Hematopoietic multipotent progenitor cell treated with erythropoietin and hydrocortisone succinate and interleukin-3 and kit ligand, for 8 days (in vitro differentiated cells): ENCODE measurements at regions not wholly inside any gene's neighbourhood (a gene's known extent, or its start where the extent isn't known, plus 50 kb on each side); places are given as distances from the start of the nearest gene placed in this dataset.
"Not testable (repeated sequence)": the region's sequence is repeated elsewhere in the genome, so short reads cannot be mapped to it uniquely, and the experiment has no call there.

Experiments
- DNase-seq: peaks from one replicate; pipeline ENCODE4 v3.0.0-alpha.2; 2015

- DNase-seq, result no peak
Observed at GRCh38 chr18:75884728-75885127, 457.2 kb upstream of the SMIM21 start.

GRCh38 chr18:75880925-75881504, 453.5 kb upstream of the SMIM21 start:
- no peak for DNase-seq

GRCh38 chr18:75880266-75880665, 452.8 kb upstream of the SMIM21 start:
- DNase-seq, result no peak

GRCh38 chr18:75879196-75879595, 451.7 kb upstream of the SMIM21 start:
- no peak for DNase-seq

- DNase-seq, result no peak
Observed at GRCh38 chr18:75875559-75875958, 448.1 kb upstream of the SMIM21 start.

GRCh38 chr18:75874401-75875089, 447.0 kb upstream of the SMIM21 start:
- no peak for DNase-seq

- DNase-seq, result no peak
Observed at GRCh38 chr18:75871596-75871995, 444.1 kb upstream of the SMIM21 start.

- no peak for DNase-seq
Observed at GRCh38 chr18:75869162-75869561, 441.7 kb upstream of the SMIM21 start.

GRCh38 chr18:75868031-75868430, 440.5 kb upstream of the SMIM21 start:
- no peak for DNase-seq

- DNase-seq, result no peak
Observed at GRCh38 chr18:75865639-75866038, 438.1 kb upstream of the SMIM21 start.

GRCh38 chr18:75864816-75865215, 437.3 kb upstream of the SMIM21 start:
- DNase-seq, result no peak

- no peak for DNase-seq
Observed at GRCh38 chr18:75863696-75864095, 436.2 kb upstream of the SMIM21 start.

- DNase-seq, result no peak
Observed at GRCh38 chr18:75862458-75862857, 435.0 kb upstream of the SMIM21 start.

- DNase-seq, result no peak
Observed at GRCh38 chr18:75860166-75860565, 432.7 kb upstream of the SMIM21 start.

GRCh38 chr18:75859533-75859932, 432.0 kb upstream of the SMIM21 start:
- no peak for DNase-seq

- DNase-seq, result no peak
Observed at GRCh38 chr18:75858754-75859153, 431.3 kb upstream of the SMIM21 start.

GRCh38 chr18:75857558-75857957, 430.1 kb upstream of the SMIM21 start:
- DNase-seq, result no peak

- DNase-seq, result no peak
Observed at GRCh38 chr18:75854808-75855207, 427.3 kb upstream of the SMIM21 start.

GRCh38 chr18:75854174-75854573, 426.7 kb upstream of the SMIM21 start:
- peak; percentile 3 for DNase-seq

GRCh38 chr18:75846321-75846720, 418.8 kb upstream of the SMIM21 start:
- no peak for DNase-seq

GRCh38 chr18:75845413-75845812, 417.9 kb upstream of the SMIM21 start:
- no peak for DNase-seq

GRCh38 chr18:75844146-75844545, 416.6 kb upstream of the SMIM21 start:
- no peak for DNase-seq

- DNase-seq, result no peak
Observed at GRCh38 chr18:75840131-75840530, 412.6 kb upstream of the SMIM21 start.

- DNase-seq, result not testable (repeated sequence)
Observed at GRCh38 chr18:75839686-75840085, 412.2 kb upstream of the SMIM21 start.

GRCh38 chr18:75839041-75839440, 411.5 kb upstream of the SMIM21 start:
- no peak for DNase-seq
